Heart right ventricle (tissue), 16 donors: ENCODE measurements at regions not wholly inside any gene's neighbourhood (a gene's known extent, or its start where the extent isn't known, plus 50 kb on each side); places are given as distances from the start of the nearest gene placed in this dataset.

Source experiments
- ATAC-seq, 8 donors: fragments of 200-7000 bp; cut with Tn5 transposase; one replicate each; pipeline ENCODE4 v1.9.1; 2020; ENCODE audit warnings: mild to moderate bottlenecking in 8 of 8, moderate library complexity in 8 of 8, moderate number of reproducible peaks in 1 of 8
- DNase-seq, 2 donors: peaks; one replicate each; pipeline ENCODE4 v3.0.0-alpha.2; 2020
- H3K27ac ChIP-seq, 10 donors: fragments of 200-600 bp; sonication (generic) in 2 of 10; one replicate each; pipeline versions ENCODE4 v1.5.0 to v1.8.0; 2020 to 2022; ENCODE audit warnings: mild to moderate bottlenecking in 3 of 10
- H3K27me3 ChIP-seq, 7 donors: fragments of 200-600 bp; one replicate each; pipeline ENCODE4 v1.8.0; 2021 to 2022; ENCODE audit warnings: mild to moderate bottlenecking in 2 of 7
- H3K36me3 ChIP-seq, 9 donors: fragments of 200-600 bp; sonication (generic) in 1 of 9; one replicate each; pipeline versions ENCODE4 v1.5.0 to v1.8.0; 2020 to 2022; ENCODE audit warnings: mild to moderate bottlenecking in 2 of 9
- H3K4me1 ChIP-seq, 9 donors: fragments of 200-600 bp; sonication (generic) in 1 of 9; one replicate each; pipeline versions ENCODE4 v1.5.0 to v1.8.0; 2020 to 2022; ENCODE audit warnings: mild to moderate bottlenecking in 4 of 9
- H3K4me3 ChIP-seq, 10 donors: fragments of 200-600 bp; sonication (generic) in 2 of 10; one replicate each; pipeline versions ENCODE4 v1.5.0 to v1.8.0; 2020 to 2022; ENCODE audit warnings: mild to moderate bottlenecking in 7 of 10, moderate library complexity in 2 of 10
- H3K9me3 ChIP-seq, 11 donors: fragments of 200-600 bp in 10 of 11; sonication (generic) in 2 of 11; one replicate each; pipeline versions ENCODE4 v1.5.0 to v1.8.0; 2013 to 2022; ENCODE audit warnings: mild to moderate bottlenecking in 2 of 11, control low read depth in 1 of 11, moderate library complexity in 1 of 11
- WGBS, 2 donors: extraction: QIAGEN DNeasy Blood & Tissue Kit; methylation state at CpG; one replicate each; pipeline ENCODE4 v1.1.7; 2013; ENCODE audit warnings: inconsistent platforms in 1 of 2; 5-methylcytosine and 5-hydroxymethylcytosine counted together
- intact Hi-C, 10 donors: fragments of 100-400 bp; cut with DNase I; formaldehyde crosslinking; loops; one replicate each; pipeline versions ENCODE4 v1.11.1 to v1.14.2; 2022
- TF ChIP-seq, protein P1 (sequence below), 9 donors: fragments of 200-600 bp; sonication (generic) in 2 of 9; IDR thresholded peaks; one replicate each; pipeline versions ENCODE4 v1.5.0 to v1.8.0; 2021 to 2022; ENCODE audit warnings: antibody characterized with exemption in 9 of 9, mild to moderate bottlenecking in 5 of 9, moderate library complexity in 1 of 9
- donor health status: Arrhythmogenic right ventricular cardiomyopathy.
- donor health status: ischemic (EF 13 %, LVEDD 7.1; RV severe dilation, severe dysfunction).
- donor health status: healthy with polysubstance abuse.
- donor health status: DM: no; HTN: yes; CAD: no.
- donor health status: DM: no; HTN: no; CAD: no.
- donor health status: ischemic (EF 25% LVEDD 6.9; RV normal size, moderate dysfunction).
- donor health status: ischemic (EF 25% LVEDD 5.7; RV mildly dilated, moderate dysfunction).
- donor health status: healthy.
- donor health status: DM: yes; HTN: yes; CAD: no.
- donor health status: Ischemic cardiomyopathy.
- donor health status: ischemic (EF 35%, LVEDD 5.7; RV mildly dilated, moderate dysfunction).
- donor health status: nonischemic (EF 11% LVEDD 7.7; RV severe dilation, severe dysfunction).
- donor health status: DM: yes; HTN: yes; CAD: no.
- donor health status: PGD.
- donor health status: ischemic (EF 29% LVEDD 5.4; RV normal size, mild dysfunction).
- donor health status: nonischemic (EF 23%, LVEDD 6.1; RV moderate dilation, normal function).

DNA sequence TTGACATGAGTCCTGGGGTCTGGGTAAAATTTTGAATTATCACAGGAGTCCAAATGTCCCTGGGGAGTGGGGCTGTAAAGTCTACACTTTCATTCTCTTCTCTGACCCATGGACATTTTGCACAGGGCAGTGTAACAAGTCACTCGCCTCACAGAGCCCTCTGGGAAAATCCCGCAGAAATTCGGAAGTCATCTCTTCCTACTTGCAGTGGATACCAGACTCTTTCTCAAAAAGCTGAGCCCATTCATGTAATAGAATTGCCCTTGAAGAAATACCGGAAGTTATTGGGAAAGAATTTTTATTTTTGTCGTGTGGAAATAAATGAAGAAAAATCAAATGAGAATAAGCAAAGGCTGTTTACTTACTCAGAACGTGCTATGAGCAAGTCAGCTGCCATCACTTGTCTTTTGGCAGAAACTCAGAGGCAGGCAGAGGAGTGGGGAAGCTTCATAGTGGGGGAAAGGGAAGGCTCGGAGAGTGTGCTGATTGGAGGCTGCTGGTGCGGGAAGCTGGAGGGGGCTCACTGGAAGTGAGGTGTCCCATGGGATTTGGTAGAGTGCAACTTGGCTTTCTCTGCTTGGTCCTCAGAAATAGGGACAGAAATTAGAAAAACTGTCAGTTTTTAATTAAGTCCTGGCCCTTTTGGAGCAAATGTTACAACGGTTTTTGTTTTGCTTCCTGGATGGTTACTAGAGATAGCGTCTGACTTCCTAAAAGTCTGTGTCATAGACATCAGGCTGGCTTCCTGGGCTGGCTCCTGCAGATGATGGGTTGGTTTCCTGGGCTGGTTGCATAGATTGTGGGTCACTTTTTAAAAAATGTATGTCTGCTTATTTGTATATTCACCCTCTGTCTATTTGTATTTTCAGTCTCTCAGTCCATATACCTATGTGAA lies 79.8 kb upstream of the EEF1E1 start:
- intact Hi-C loops, result no loop called here
- Histone ChIP-seq H3K36me3 (no peaks in the 10 kb centered on the region), H3K9me3 (no peaks in the 10 kb centered on the region), H3K27ac (no peak overlapping the region), H3K4me1 (peaks cover 0 to 17% (median 13%) of the 10 kb centered on the region in 9 donors), H3K27me3 (no peaks in the 10 kb centered on the region), H3K4me3 (peak overlapping the region in 1 of 10 donors; percentile 10)
- DNase-seq (no peak), ATAC-seq (peak in 1 of 8 donors; percentile 59)
- WGBS, 2 donors, result 38 to 41% methylated on average over 10 of the region's 10 CpGs
- TF ChIP-seq, protein P1, sequence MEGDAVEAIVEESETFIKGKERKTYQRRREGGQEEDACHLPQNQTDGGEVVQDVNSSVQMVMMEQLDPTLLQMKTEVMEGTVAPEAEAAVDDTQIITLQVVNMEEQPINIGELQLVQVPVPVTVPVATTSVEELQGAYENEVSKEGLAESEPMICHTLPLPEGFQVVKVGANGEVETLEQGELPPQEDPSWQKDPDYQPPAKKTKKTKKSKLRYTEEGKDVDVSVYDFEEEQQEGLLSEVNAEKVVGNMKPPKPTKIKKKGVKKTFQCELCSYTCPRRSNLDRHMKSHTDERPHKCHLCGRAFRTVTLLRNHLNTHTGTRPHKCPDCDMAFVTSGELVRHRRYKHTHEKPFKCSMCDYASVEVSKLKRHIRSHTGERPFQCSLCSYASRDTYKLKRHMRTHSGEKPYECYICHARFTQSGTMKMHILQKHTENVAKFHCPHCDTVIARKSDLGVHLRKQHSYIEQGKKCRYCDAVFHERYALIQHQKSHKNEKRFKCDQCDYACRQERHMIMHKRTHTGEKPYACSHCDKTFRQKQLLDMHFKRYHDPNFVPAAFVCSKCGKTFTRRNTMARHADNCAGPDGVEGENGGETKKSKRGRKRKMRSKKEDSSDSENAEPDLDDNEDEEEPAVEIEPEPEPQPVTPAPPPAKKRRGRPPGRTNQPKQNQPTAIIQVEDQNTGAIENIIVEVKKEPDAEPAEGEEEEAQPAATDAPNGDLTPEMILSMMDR (IDR thresholded peaks at IDR 0.05), result no peak

DNA sequence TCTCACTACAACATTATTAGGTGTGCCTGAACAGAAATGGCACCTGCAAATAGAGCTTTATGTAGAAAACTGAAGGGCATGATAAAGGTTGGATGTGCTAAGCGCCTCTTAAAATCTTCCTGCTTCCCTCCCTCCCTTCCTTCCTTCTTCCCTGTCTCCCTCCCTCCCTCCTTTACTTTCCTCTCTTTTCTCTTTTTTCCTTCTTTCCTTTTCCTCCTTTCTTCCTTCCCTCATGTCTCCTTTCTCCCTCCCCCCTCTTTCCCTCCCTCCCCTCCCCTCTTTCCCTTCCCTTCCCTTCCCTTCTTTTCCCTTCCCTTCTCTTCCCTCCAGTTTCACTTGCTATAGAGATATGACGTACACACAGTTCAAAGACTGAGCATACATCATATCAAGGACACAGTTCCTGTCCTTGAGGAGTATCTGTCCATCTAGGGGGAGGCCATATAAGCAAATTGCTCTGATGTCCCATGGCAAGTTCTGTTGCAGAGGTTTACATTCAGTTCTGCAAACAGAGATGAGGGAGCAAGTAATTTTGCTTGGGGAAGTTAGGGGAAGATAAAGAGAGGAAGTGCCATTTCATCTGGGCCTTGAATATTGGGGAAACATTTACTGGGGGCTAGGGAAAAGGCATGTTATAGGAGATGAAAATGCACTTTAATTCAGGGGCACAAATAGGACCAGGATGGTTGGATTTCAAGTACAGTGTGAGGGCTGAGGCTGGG lies 79.0 kb upstream of the EEF1E1 start:
- no peaks in the 10 kb centered on the region for H3K9me3 ChIP-seq
- intact Hi-C loops, result no loop called here
- ATAC-seq (no peak), DNase-seq (no peak)
- TF ChIP-seq, protein P1 (IDR thresholded peaks at IDR 0.05), result no peak
- H3K27ac ChIP-seq, result no peak overlapping the region
- no peaks in the 10 kb centered on the region for H3K36me3 ChIP-seq
- 65 to 75% methylated on average over 2 of the region's 2 CpGs for WGBS, 2 donors
- peaks cover 0 to 17% (median 13%) of the 10 kb centered on the region in 9 donors for H3K4me1 ChIP-seq
- no peak overlapping the region for H3K4me3 ChIP-seq
- no peaks in the 10 kb centered on the region for H3K27me3 ChIP-seq

DNA sequence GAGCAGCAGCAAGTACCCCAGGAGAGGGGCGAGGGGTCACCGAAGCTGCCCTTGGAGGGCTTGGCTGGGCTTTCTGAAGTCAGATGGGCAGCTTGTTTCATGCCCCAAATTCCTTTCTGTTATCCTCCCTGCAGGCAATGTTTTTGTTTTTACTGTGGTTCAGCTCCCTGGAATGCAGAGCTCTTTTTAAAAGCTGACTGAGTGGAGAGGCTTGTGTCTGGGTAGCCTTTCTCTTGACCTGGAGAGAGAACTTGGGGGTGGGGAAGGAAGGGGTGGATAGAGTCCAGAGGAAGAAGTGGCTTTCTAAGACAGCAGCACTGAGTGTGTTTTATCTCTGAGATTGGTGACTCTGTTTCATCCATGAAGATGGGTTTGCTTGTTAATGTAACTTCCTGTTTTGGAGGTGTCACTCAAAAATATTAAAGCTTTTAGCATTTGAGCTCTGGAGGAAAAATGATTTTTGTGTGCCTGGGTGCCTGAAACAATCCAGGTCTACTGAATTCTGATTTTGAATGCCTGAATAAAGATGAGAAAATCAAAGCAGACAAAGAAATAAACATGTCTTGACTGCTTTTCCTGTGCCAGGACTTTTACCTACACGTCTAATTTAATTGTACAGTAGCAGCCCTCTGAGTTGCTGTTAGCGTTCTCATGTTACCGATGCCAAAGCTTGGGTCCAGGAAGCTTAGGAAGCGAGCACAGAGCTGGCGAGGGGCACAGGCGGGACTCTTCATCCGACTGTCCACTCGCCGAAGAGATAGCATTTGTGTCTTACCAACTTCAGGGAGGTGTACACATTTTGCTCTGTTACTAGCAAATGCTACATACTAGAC lies 78.2 kb upstream of the EEF1E1 start:
- peaks cover 0 to 17% (median 13%) of the 10 kb centered on the region in 9 donors for H3K4me1 ChIP-seq
- no peaks in the 10 kb centered on the region for H3K27me3 ChIP-seq
- DNase-seq (no peak), ATAC-seq (no peak)
- H3K36me3 ChIP-seq, result no peaks in the 10 kb centered on the region
- TF ChIP-seq, protein P1 (IDR thresholded peaks at IDR 0.05), result no peak
- WGBS, 2 donors, result 39 to 47% methylated on average over 11 of the region's 11 CpGs
- intact Hi-C loops, result no loop called here
- no peak overlapping the region for H3K4me3 ChIP-seq
- no peak overlapping the region for H3K27ac ChIP-seq
- H3K9me3 ChIP-seq, result no peaks in the 10 kb centered on the region

DNA sequence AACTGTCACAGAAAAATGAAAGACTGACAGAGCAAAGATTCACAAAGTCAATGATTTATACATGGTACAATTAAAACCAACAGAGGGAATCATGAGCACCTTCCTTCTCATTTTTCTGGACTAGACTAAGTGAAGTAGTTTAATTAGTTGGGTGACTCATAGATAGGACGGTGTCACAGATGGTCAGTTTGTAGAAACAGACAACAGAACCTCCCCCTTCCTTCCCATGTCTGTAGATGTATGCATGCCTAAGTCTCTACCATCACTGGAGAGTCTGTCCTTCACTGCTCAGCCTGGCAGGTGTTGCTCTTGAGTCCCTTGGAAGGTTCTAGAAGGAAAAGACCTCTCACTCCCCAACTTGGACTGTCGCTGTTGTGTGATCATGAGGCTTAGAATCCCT lies 75.4 kb upstream of the EEF1E1 start:
- TF ChIP-seq, protein P1 (IDR thresholded peaks at IDR 0.05), result no peak
- no peaks in the 10 kb centered on the region for H3K9me3 ChIP-seq
- 77 to 85% methylated on average over 2 of the region's 2 CpGs for WGBS, 2 donors

More for the DNA sequence above, 75.4 kb upstream of the EEF1E1 start:
- DNase-seq, result no peak
- intact Hi-C loops, result no loop called here
- no peak overlapping the region for H3K27ac ChIP-seq
- no peak overlapping the region for H3K4me3 ChIP-seq
- peaks cover 0 to 9% (median 7%) of the 10 kb centered on the region in 9 donors for H3K4me1 ChIP-seq
- ATAC-seq, result no peak
- no peaks in the 10 kb centered on the region for H3K27me3 ChIP-seq
- no peaks in the 10 kb centered on the region for H3K36me3 ChIP-seq
